T47D (cell line): ENCODE measurements at regions not wholly inside any gene's neighbourhood (a gene's known extent, or its start where the extent isn't known, plus 50 kb on each side); places are given as distances from the start of the nearest gene placed in this dataset.

Experiments
- DNase-seq, 2 experiments: peaks; one replicate each; pipeline versions ENCODE4 v3.0.0 to v3.0.0-alpha.2; 2011 to 2012; ENCODE audit warnings: low read depth in 1 of 2, low spot score in 1 of 2
- JUND ChIP-seq: IDR thresholded peaks from 2 replicates; pipeline ENCODE4 v1.6.1; 2012; ENCODE audit warnings: low read depth
- in situ Hi-C: cut with HindIII; loops from 2 replicates; pipeline ENCODE4 v1.10.0; 2016; ENCODE audit warnings: low sequenced_read_pairs, low pct_unique_long_range_greater_than_20kb

GRCh38 chr15:61634837-61635236, 405.7 kb upstream of the RORA start:
- in situ Hi-C loops, result no loop called here
- TF ChIP-seq JUND, result no peak
- DNase-seq, result no peak

GRCh38 chr15:61633951-61634350, 404.8 kb upstream of the RORA start:
- DNase-seq, result no peak
- in situ Hi-C loops, result no loop called here
- TF ChIP-seq JUND, result no peak

- in situ Hi-C loops, result no loop called here
- no peak for TF ChIP-seq JUND
- no peak for DNase-seq
Observed at GRCh38 chr15:61629269-61629668, 400.2 kb upstream of the RORA start.

GRCh38 chr15:61624950-61625349, 395.8 kb upstream of the RORA start:
- in situ Hi-C loops, result no loop called here
- TF ChIP-seq JUND, result no peak
- no peak for DNase-seq

GRCh38 chr15:61623746-61624145, 394.6 kb upstream of the RORA start:
- DNase-seq, result no peak
- no peak for TF ChIP-seq JUND
- in situ Hi-C loops, result no loop called here

- in situ Hi-C loops, result no loop called here
- no peak for TF ChIP-seq JUND
- DNase-seq, result no peak
Observed at GRCh38 chr15:61621865-61622264, 392.8 kb upstream of the RORA start.

GRCh38 chr15:61621146-61621545, 392.0 kb upstream of the RORA start:
- in situ Hi-C loops, result no loop called here
- peak; percentile 21 to 63 for DNase-seq
- TF ChIP-seq JUND, result no peak

- no peak for DNase-seq
- in situ Hi-C loops, result no loop called here
- no peak for TF ChIP-seq JUND
Observed at GRCh38 chr15:61620151-61620550, 391.0 kb upstream of the RORA start.

- in situ Hi-C loops, result no loop called here
- TF ChIP-seq JUND, result no peak
- no peak for DNase-seq
Observed at GRCh38 chr15:61613729-61614128, 384.6 kb upstream of the RORA start.

- in situ Hi-C loops, result no loop called here
- DNase-seq, result no peak
- no peak for TF ChIP-seq JUND
Observed at GRCh38 chr15:61613138-61613537, 384.0 kb upstream of the RORA start.

- no peak for TF ChIP-seq JUND
- DNase-seq, result no peak
- in situ Hi-C loops, result no loop called here
Observed at GRCh38 chr15:61612111-61612510, 383.0 kb upstream of the RORA start.

- in situ Hi-C loops, result no loop called here
- no peak for DNase-seq
- TF ChIP-seq JUND, result no peak
Observed at GRCh38 chr15:61605343-61605742, 376.2 kb upstream of the RORA start.

GRCh38 chr15:61598655-61599054, 369.6 kb upstream of the RORA start:
- no peak for DNase-seq
- in situ Hi-C loops, result no loop called here
- no peak for TF ChIP-seq JUND

- in situ Hi-C loops, result no loop called here
- peak; percentile 33 to 72 for DNase-seq
- no peak for TF ChIP-seq JUND
Observed at GRCh38 chr15:61584410-61584809, 355.3 kb upstream of the RORA start.
